ENCODE measurements at regions not wholly inside any gene's neighbourhood (a gene's known extent, or its start where the extent isn't known, plus 50 kb on each side); places are given as distances from the start of the nearest gene placed in this dataset.

DNA sequence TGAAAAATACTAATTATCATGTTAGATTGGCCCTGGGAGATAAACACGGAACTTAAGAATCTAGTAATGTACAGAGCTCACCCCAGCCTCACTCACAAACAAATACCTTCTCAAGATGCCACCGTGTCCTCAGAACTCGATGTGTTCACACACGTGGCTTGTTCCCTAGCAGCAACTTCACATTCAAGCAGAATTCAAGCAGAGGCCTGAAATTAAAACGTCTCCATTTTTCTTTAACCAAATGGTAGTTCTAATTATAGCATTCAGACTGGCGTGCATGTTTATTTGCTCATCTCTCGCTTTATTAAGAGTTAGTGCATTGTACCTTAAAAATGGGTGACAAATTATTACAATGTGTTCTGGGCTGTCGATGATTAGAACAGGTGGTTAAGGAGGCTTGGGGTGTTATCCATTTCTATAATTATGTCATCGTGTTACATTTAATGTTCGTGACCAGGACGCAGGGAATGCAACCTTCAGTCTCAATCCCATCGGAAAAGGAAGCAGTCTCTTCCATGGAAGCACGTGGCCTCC is 57.3 kb upstream of the SLC66A3 start:
- TF ChIP-seq, protein P1, sequence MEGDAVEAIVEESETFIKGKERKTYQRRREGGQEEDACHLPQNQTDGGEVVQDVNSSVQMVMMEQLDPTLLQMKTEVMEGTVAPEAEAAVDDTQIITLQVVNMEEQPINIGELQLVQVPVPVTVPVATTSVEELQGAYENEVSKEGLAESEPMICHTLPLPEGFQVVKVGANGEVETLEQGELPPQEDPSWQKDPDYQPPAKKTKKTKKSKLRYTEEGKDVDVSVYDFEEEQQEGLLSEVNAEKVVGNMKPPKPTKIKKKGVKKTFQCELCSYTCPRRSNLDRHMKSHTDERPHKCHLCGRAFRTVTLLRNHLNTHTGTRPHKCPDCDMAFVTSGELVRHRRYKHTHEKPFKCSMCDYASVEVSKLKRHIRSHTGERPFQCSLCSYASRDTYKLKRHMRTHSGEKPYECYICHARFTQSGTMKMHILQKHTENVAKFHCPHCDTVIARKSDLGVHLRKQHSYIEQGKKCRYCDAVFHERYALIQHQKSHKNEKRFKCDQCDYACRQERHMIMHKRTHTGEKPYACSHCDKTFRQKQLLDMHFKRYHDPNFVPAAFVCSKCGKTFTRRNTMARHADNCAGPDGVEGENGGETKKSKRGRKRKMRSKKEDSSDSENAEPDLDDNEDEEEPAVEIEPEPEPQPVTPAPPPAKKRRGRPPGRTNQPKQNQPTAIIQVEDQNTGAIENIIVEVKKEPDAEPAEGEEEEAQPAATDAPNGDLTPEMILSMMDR (IDR thresholded peaks at IDR 0.05) = no peak
- TF ChIP-seq POLR2A (IDR thresholded peaks at IDR 0.05) = no peak
